SKM-1 (cell line): ENCODE measurements at regions not wholly inside any gene's neighbourhood (a gene's known extent, or its start where the extent isn't known, plus 50 kb on each side); places are given as distances from the start of the nearest gene placed in this dataset.
A peak's percentile ranks its signal among the peaks of the same experiment; 100 is the strongest.

ENCODE experiments used
- DNase-seq: peaks from one replicate; lab custom pipeline; 2025; ENCODE audit not compliant: unreplicated experiment; lab: John Stamatoyannopoulos, UW

DNA sequence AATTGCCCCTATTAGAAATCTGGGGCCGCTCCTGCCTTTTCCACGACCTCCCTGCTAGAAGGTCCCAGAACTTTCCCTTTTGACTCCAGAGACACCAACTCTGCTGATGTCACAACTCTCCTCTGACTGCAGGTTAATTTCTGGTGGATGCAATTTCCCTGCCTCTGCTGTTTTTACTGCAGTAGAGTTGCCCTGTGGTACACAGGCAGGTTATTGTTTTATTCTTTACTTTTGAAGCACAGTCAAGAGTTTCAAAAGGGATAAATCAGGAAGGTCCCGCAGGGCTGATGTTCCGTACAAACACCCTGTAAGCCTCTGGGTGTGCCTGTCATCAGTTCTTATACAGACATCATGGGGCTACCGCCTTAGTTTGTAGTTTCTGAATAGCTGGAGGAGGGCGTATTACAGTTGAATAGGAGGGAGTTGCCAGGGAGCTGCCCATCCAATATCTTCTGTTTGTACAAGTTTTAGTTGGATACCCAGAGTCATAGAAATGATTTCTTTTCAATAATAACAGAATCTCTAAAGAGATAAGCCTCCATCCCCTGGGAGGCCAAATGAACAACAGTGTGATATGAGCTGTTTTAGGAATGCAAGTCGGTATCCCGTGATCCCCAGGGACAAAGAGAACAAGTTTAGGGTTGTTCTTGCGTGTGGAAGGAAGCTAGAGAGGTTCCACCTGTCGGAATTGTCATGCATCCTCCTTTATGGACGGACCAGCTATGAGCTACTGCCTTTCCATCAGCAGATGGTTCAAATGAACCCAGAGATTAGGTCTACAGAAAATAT, 108.4 kb upstream of the COPS8 start:
- DNase-seq, result no peak

DNA sequence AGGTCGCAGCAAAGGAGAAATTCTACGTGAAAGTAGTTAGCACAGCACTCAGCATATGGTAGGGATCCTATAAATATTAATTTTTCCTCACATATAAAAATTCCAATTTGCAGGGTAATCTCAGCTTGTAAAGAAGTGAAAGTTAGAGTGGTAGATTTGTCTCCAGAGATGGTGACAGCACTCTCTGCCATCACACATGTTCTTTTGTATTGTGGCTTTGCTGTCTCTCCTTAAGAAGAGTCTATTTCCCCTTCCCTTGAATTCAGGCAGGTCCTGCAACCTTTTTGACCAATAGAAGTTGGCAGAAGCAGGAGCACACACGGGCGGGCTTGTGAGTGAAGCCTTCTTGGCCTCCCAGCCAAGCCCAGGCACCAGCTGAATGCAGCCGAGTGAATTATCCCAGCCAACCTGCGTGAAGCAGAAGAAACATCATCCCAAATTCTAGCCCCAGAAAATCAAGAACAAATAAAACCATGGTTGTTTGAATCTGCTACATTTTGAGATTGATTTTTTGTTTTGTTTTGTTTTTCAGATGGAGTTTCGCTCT, 107.8 kb upstream of the COPS8 start:
- DNase-seq, result no peak

DNA sequence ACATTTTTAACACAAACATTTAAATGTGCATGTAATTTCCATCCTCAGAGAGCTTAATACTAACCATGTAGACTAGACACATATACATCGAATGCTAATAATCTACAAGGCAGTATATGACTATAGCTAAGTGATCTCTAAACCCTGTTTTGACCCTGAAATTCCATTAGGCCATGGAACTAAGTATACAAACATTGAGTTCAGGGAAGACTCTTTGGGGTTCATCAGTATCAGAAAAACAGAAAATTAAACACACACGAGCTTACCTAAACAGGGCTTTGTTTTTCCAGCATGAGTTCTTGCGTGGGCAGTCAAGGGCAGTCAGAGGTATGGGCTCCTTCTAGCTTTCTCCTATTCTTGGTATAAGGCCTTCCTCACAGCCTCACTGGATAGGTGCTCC, 106.0 kb upstream of the COPS8 start:
- no peak for DNase-seq

DNA sequence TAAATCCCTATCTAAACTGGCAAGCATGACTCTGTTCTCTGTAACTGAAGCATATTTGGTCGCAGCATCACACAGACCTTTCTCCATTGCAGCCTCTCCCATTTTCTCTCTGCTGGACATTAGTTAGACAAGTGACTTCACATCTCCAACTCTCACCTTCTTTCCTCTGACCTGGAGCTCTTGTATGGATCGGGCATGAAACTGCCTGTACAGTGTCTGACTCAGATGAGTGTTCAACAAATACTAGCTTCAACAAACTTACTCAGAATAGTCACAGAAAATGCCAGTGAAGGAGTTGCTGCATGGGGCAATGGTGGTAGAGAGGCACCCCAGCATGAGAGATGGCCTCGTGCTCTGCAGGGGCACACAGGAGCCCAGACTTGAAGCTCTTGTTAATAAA, 104.7 kb upstream of the COPS8 start:
- DNase-seq, result no peak

DNA sequence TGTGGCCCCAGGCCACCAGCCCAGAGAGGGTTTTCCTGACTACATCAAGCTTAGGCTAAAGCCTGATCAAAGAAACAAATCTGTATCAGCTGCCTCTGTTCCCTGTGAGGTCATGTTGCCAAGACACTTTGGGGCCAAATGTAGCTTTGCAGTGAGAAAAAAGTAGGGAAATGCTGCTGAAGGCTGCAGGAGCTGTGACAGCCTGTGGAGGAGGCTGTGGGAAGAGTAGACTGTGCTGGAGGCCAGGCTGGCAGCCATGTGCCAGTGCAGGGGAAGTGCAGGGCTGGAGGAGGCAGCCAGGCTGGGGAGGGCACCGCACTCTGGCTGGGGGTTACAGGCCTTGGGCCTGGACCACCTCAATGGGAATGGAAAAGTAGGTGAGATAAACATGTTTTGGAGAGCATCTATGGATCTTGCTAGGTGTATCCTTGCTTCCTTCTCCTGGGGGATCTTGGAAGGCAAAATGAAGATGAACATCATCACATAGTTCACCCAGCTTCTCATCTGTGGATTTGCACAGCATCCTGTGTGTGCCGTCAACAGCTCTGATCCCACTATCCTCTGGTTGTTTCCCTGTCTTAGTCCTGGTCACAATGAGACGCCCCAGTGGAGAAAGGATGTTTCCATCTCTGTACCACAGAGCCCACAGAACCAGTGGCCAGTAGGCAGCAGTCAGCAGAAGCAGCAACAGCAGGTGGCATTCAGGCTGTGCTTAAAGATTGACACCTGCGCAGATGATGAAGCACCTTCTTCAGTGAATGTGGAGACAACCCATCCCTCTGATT, 103.8 kb upstream of the COPS8 start:
- DNase-seq, result no peak

DNA sequence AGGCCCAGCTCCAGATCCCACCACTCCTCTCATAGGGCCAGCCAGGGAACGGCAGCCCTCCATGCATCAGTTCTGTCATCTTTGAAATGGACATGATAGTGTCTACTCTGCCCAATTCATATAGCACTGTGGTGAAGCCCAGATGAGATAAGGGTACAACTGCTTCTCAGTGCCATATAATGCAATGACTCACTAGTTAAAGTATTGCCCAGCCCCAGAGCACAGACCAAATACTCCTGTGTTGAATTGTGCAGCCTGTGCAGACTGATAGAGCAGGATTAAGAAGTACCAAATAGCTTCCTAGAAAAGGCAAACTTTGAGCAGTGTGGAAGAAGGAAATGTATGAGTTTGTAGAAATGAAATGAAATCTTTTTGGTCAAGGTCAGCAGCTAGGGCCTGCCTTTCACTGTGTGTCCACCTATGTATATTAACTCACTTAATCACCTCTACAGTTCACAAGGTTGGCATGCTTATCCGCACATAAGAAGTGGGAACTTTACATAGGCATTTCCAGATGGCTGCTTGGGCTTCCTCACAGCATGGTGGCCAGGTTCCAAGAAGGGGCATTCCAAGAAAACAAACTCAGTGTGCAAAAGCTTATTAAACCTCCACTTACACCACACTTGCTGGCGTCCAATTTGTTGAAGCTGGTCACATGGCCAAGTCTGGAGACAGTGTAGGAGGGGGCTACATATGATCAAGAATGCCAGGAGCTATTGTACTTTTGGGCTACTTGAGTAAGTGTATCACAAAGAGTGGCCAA, 102.8 kb upstream of the COPS8 start:
- no peak for DNase-seq

DNA sequence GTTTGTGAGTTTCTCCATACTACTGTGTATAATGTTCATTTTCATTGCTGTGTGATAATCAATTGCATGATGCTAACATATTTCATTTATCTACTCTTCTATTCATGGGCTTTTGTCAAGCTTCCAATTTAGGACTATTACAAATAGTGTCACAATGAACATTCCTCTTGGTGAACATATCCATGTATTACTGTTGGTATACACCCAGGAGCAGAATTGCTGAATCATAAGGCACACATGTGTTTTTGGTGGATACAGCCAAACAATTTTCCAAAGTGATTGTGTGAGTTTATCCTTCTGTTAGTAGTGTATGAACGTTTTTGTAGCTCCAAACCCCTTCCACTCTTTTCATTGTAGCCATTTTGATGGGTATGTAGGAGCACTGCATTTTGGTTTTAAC, 101.6 kb upstream of the COPS8 start:
- no peak for DNase-seq

DNA sequence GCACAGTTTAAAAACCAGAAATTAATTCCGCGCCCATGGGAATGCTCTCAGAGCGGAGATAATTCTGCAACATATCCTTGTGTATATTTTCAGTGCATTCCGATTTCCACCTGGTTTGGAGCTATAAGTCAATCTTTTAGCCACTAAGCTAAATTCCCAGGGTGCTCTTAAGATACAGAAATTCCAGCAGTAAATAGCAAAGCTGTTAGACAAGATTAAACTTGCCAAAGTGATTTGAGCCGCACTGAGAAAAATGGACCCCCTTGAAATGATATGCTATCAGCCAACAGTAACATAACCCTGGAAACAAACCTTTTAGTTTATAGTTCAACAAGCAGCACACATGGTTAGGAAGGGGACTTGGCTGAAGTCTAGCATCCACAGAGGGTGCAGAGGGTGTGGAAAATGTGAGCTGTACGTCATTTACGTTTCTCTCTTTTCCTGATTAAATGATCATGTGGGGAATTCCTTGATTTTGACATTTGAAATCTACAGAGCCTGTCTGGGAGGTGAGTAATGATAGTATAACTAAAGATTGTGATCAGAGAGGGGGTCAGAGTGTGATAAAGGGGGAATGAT, 99.8 kb upstream of the COPS8 start:
- no peak for DNase-seq

DNA sequence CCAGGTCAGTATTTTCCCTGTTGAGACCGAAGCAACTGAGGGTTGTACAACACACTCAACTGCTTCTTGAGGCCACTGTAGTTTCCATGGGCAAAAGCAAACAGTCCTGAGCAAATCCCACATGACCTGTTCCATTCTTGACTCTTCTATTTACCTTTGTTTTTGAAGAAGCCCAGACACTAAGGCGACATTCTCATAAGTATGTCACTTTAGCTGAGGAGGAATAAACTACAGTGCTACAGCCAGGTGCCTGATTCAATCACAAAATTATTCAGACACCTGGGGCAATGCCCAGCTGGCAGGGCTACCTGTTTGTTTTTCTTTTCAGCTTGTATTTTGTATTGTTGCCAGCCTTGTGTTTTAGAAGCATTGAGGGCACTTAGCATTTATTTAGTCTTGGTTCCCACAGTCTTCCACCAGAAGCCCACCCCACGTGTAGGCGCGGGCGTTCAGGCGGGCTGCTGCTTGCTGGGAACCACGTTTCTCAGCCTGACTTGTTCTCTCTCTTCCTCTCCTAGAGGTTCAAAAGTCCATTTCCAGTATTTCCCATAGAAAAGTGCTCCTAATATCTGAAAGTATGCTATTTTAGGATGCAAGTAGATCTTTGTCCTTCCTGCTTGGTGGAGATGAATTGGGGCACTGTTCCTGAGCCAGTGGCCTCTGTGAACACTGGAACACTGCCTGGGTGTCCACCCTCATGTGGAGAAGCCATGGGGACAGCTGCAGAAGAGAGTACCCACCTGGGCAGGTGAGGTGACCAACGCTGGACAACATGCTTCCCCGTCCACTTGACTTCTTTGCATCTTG, 99.0 kb upstream of the COPS8 start:
- no peak for DNase-seq

DNA sequence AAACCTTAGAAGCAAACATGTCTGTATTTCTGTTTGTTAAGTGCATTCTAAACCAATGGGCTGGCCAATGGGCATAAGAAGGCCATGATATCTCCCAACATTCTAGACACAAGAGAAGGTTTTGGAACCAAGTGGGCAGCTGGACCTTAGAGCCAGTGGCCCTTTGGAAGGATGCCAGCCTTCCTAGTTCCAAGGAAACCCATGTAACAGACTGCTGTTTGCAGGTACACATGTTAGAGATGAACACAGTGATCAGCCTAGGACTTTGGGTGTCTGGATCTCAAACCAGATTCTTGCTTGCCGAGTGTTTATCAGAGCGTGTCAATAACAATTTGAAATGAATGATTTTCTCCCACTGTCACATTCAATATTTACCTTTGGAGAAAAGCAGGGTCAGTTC, 97.5 kb upstream of the COPS8 start:
- no peak for DNase-seq

DNA sequence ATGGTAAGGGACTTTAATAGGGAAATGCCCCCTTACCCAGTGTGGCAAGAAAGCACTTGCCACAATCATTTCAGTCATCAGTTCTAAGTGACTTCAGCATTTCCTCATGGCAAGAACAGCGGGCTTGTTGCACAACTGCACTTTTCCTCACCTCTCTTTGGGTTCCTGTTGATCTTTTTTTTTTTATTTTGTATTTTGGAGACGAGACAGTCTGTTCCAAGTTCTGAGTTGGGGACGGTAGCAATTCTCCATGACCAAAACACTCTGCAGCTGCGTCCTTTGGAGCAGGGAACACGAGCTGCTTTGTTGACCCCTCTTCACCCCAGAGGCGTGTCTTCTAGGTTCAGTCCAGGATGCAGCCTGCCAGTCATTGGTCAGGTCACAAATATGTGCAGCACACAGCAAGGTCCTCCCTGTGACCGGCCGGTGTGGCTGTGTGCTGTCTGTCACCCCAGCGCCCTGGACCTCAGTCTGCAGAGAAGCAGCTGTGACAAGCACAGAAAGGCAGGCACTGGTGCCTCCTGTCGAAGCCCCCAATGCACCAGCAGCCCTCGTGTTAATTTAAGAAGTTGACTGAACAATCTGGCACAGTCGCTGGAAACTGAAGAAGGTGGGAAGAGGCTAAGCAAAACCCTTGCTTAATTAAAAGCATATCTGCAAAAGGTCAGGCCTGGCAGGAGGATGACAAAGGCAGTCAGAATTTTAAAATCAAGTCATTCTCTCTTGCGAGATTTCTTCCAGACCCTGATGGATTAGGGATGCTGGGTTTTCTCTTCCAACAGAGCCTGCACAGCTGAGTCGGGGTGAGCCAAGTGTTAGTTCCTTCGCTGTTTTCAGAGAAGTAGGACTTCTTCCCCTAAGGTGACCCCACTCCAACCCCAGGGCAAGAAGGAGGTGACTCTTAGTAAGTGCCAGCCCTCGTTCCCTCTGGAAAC, 96.7 kb upstream of the COPS8 start:
- peak; percentile 78 for DNase-seq

DNA sequence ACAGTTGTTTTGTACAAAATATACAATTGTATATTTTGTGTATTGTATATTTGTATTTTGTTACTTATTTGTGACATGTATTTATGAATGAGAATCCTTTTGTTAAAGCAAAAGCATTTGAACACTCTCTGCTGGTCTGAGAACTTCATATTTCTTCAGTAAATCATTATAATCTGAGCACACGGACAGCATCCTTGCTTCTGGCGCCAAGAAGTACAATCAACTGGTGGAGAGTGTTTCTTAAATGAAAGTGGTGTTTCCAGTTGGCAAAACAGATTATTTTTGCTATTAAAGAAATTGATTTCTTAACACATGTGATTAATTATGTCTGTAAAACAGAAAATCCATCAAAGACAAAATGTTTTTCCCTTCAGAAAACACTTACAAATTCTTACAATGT, 95.1 kb upstream of the COPS8 start:
- no peak for DNase-seq

DNA sequence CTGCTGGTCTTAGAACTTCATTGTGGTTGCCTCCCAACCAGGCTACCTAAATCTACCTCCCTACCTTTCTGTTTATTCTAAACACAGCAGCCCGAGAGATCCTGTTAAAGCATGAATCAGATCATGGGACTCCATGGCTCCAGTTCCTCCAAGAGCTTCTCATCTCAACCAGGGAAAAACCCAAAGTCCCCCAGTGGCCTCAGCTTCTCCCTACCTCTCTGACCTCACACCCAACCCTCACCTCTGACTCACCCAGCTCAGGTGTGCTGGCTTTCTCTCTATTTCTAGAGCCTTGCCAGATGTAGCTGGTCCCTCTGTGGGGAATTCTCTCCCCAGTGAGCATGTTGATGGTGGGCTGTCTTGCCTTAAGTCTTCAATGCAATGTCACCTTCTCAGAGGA, 93.8 kb upstream of the COPS8 start:
- DNase-seq, result no peak

DNA sequence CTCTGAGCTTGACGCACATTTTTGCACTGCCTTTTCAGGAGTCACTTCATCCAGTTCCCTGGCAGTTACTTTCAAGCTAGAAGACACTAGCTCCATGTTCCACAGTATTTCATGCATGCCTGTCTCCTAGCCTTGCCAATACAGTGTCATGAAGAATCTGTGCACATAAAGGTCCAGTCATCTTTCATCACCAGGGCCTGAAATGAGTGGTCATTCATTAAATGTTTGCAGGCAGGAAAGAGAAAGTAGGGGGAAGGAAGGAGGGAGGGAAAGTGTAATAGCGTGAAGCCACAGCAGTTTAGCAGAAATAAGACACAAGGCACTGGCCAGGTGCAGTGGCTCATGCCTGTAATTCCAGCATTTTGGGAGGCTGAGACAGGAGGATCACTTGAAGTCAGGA, 92.4 kb upstream of the COPS8 start:
- DNase-seq, result no peak

DNA sequence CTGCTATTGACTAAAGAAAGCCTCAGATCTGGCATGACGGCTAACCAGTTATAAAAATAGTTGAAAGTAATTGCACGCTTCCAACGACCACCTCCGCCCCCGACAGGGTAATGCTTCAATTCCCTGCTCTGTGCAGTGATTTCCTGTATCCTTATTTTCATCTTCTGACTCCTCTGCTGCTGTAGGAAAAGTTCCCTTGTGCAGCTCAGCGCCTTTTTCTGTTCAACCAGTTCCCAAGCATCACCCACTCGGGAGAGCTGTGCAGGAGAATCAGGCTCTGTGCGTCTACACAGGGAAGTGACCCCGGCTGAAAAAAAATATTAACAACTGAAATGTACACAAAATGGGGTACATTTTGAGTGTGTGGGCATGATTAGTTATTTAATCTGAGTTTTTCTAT, 91.3 kb upstream of the COPS8 start:
- no peak for DNase-seq

DNA sequence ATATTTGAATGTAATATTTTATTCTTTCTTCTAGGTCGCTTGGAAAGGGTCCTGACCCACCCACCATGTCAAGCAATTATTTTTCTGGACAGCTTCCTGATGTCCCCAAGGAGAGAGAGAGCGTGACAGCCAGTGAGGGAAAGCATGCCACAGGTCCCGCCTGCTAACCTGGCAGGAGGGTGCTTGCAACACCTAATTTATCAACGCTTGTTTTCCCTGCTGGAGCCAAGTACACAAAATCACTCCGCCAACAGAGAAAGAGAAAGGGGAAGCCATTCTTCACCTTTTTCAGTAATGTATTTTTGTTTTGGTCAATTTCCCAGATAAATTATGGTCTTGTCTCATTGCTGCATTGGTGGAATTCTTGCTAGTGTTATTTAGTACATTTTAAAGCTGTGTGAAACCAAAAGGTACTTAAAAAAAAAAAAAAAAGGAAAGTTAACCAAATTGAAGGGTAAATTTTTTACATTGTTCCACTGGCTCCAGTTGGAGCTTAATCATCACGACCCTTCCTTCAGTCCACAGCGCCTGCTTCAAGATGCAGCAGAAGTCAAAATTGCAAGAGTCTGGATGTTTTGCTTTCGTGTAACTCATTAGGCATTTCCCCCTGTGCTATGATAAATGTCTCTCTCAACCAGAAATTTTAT, 88.5 kb upstream of the COPS8 start:
- DNase-seq, result no peak

DNA sequence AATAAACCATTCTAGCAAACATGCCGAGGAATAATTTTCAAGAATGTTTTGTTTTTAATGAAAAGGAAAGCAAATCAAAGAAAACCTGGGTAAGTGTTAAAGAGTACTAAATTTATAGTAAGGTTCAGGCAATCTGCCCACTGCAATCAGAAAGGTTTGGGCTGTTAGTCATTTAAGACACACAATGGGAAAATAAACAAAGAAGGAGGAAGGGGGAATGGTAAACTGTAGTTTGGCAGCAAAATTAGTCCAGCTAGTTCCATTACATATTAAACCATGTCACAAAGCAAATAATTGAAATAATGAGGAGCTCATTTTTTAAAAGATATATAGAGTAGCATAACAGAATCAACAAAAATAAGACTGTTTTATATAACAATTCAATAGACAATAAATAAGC, 87.5 kb upstream of the COPS8 start:
- DNase-seq, result no peak

DNA sequence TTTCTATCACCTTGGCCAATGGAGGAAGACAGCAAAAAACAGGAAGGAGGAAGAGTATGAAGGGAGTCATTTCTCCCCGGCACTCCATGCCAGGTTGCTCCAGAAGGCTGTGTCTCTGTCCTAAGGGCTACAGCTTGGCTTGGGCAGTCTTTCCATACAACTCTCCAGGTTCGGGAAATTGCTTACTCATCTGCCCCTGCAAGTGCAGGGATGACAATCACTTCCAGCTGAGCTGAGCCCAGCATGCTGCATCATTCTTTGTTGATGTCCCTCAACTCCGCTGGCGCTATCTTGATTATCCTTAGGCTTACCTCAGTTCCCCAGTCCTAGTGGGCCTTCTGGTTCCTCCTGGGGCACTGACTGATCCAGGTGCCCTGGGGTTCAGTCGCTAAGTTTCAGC, 86.9 kb upstream of the COPS8 start:
- DNase-seq, result no peak

DNA sequence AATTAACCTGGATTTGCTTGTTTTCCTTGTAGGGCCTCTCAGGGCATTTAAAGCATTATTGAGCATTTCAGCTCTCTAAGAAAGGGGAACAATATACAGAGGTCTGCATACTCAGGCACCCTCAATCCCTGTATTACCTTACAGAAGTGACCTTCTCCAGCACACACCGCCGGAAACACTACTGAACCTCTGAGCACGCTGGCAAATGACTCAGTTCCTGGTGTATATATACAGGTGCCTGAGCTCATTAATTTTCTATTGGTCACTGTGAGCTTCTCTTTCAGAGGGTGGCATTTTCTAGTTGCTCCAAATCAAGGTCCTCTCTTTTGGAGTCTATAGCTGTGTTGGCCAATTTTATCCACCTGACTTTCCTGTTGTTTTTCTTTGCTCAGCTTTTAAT, 85.2 kb upstream of the COPS8 start:
- no peak for DNase-seq
